Chondrocyte (in vitro differentiated cells): ENCODE measurements at regions not wholly inside any gene's neighbourhood (a gene's known extent, or its start where the extent isn't known, plus 50 kb on each side); places are given as distances from the start of the nearest gene placed in this dataset.
A peak's percentile ranks its signal among the peaks of the same experiment; 100 is the strongest.
"Not testable (repeated sequence)": the region's sequence is repeated elsewhere in the genome, so short reads cannot be mapped to it uniquely, and the experiment has no call there.

Experiments
- DNase-seq: peaks from one replicate; pipeline ENCODE4 v3.0.0; 2021; ENCODE audit warnings: mixed read lengths, low spot score
- H3K27ac Mint-ChIP-seq: one replicate; pipeline ENCODE4 v1.8.0; 2021; ENCODE audit warnings: mild to moderate bottlenecking, moderate library complexity, mixed read lengths; ENCODE audit not compliant: unreplicated experiment
- H3K27me3 Mint-ChIP-seq: 2 replicates; pipeline ENCODE4 v1.8.0; 2021; ENCODE audit warnings: low read depth, mixed read lengths
- H3K36me3 Mint-ChIP-seq: 2 replicates; pipeline ENCODE4 v1.8.0; 2021; ENCODE audit warnings: low read depth, mixed read lengths
- H3K4me1 Mint-ChIP-seq: 2 replicates; pipeline ENCODE4 v1.8.0; 2021; ENCODE audit warnings: low read depth, mild to moderate bottlenecking, mixed read lengths
- H3K4me3 Mint-ChIP-seq: one replicate; pipeline ENCODE4 v1.8.0; 2021; ENCODE audit warnings: mild to moderate bottlenecking, moderate library complexity, mixed read lengths; ENCODE audit not compliant: unreplicated experiment
- H3K9me3 Mint-ChIP-seq: 2 replicates; pipeline ENCODE4 v1.8.0; 2021; ENCODE audit warnings: low read depth, mixed read lengths
- CTCF ChIP-seq: fragments of 200-600 bp; sonication (generic); IDR thresholded peaks from 2 replicates; pipeline ENCODE4 v1.5.0; 2021; ENCODE audit warnings: antibody characterized with exemption, mild to moderate bottlenecking, moderate library complexity

GRCh38 chr6:27830212-27830599, 82.0 kb downstream of the OR2B2 start:
- no peak for TF ChIP-seq CTCF
- peaks cover 34% of the 10 kb centered on the region for H3K4me1 Mint-ChIP-seq
- H3K36me3 Mint-ChIP-seq = peaks cover 6% of the 10 kb centered on the region
- H3K4me3 Mint-ChIP-seq = peak overlapping the region; percentile 86
- no peaks in the 10 kb centered on the region for H3K27me3 Mint-ChIP-seq
- DNase-seq = no peak
- no peaks in the 10 kb centered on the region for H3K9me3 Mint-ChIP-seq
- H3K27ac Mint-ChIP-seq = peak overlapping the region; percentile 97

- no peak for DNase-seq
- no peak overlapping the region for H3K4me3 Mint-ChIP-seq
- no peak for TF ChIP-seq CTCF
These were observed 82.6 kb downstream of the OR2B2 start for GRCh38 chr6:27829453-27830211.

DNA sequence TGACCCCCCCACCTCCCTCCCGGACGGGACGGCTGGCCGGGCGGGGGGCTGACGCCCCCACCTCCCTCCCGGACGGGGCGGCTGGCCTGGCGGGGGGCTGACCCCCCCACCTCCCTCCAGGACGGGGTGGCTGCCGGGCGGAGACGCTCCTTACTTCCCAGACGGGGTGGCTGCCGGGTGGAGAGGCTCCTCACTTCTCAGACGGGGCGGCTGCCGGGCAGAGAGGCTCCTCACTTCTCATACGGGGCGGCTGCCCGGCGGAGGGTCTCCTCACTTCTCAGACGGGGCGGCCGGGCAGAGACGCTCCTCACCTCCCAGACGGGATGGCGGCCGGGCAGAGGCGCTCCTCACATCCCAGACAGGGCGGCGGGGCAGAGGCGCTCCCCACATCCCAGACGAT, 84.7 kb downstream of the OR2B2 start:
- H3K36me3 Mint-ChIP-seq, DNase-seq, H3K27ac Mint-ChIP-seq, H3K4me3 Mint-ChIP-seq, H3K9me3 Mint-ChIP-seq, H3K27me3 Mint-ChIP-seq: not testable (repeated sequence)
- H3K4me1 Mint-ChIP-seq = peaks cover 39% of the 10 kb centered on the region

More at GRCh38 chr6:27829453-27830211, 82.6 kb downstream of the OR2B2 start:
- H3K36me3 Mint-ChIP-seq = peaks cover 2% of the 10 kb centered on the region
- H3K4me1 Mint-ChIP-seq = peaks cover 33% of the 10 kb centered on the region
- no peaks in the 10 kb centered on the region for H3K27me3 Mint-ChIP-seq
- no peaks in the 10 kb centered on the region for H3K9me3 Mint-ChIP-seq
- peak overlapping the region; percentile 97 for H3K27ac Mint-ChIP-seq

GRCh38 chr6:27826612-27826985, 85.6 kb downstream of the OR2B2 start:
- not testable (repeated sequence) for H3K9me3 Mint-ChIP-seq

GRCh38 chr6:27825848-27826611, 86.2 kb downstream of the OR2B2 start:
- peak overlapping the region; percentile 59 for H3K27ac Mint-ChIP-seq
- H3K4me3 Mint-ChIP-seq = peak overlapping the region; percentile 57
- not testable (repeated sequence) for H3K9me3 Mint-ChIP-seq, H3K27me3 Mint-ChIP-seq, H3K36me3 Mint-ChIP-seq, DNase-seq
- peaks cover 36% of the 10 kb centered on the region for H3K4me1 Mint-ChIP-seq

More at GRCh38 chr6:27826612-27826985, 85.6 kb downstream of the OR2B2 start:
- Mint-ChIP-seq H3K4me1 (peaks cover 38% of the 10 kb centered on the region), H3K27ac (peak overlapping the region; percentile 59)
- DNase-seq, H3K4me3 Mint-ChIP-seq, H3K27me3 Mint-ChIP-seq, H3K36me3 Mint-ChIP-seq: not testable (repeated sequence)

DNA sequence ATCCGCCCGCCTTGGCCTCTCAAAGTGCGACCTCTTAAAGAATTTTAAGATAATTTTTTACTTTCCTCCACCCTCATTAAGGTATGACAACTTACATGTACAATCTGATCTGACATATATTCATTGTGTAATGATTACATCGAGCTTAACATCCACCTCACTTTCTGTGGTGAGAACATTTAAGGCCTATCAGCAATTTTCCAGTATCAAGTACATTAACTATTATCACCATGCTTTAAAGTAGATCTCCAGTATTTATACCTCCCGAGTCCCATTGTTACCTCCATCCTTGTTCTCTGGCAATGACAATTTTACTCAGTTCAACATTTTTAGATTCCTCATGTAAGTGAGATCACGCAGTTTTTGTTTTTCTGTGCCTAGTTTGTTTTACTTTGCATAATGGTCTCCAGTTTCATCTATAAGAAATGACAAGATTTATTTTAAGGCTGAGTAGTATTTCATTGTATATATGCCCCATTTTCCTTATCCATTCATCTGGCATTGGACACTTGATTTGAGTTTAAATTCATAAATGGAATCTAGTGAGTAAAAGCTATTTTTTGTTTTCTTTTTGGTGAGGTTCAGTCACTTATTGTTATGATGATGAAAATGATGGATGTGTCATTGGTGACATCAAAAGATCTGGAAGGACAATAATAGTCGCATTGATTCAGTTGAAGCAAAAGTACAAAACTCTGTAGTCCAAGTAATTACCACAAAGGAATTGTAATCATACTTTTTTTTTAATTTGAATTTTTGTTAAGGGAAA, 87.0 kb downstream of the OR2B2 start:
- Mint-ChIP-seq H3K27ac (peak overlapping the region; percentile 95), H3K4me1 (peaks cover 29% of the 10 kb centered on the region), H3K4me3 (peak overlapping the region; percentile 91), H3K27me3 (no peaks in the 10 kb centered on the region), H3K9me3 (no peaks in the 10 kb centered on the region), H3K36me3 (no peaks in the 10 kb centered on the region)
- no peak for DNase-seq
- no peak for TF ChIP-seq CTCF

DNA sequence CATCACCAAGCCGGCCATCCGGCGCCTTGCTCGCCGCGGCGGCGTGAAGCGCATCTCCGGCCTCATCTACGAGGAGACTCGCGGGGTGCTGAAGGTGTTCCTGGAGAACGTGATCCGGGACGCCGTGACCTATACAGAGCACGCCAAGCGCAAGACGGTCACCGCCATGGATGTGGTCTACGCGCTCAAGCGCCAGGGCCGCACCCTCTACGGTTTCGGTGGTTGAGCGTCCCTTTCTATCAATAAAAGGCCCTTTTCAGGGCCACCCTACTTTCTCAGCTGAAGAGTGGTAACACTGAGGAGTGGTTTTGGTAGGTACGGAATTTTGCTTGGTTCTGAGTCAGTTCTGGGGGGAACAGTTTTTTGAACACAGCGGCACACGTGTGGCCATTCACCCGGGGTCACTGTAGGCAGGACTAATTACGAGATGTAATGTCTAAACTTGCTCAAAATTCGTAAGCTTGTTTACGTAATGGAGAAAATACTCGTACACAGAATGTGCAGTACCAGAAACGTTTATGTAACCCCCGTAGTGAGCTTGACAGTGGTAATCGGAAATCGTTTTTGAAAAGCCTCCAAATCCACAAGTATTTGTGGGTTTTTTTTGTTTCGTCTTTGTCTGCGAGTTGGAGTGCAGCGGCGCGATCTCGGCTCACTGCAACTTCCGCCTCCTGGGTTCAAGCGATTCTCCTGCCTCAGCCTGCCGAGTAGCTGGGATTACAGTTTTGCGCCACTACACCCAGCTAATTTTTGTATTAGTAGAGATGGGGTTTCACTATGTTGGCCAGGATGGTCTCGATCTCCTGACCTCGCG, 87.8 kb downstream of the OR2B2 start:
- H3K27me3 Mint-ChIP-seq, H3K36me3 Mint-ChIP-seq, H3K9me3 Mint-ChIP-seq, DNase-seq: not testable (repeated sequence)
- H3K27ac Mint-ChIP-seq = peak overlapping the region; percentile 95
- peaks cover 21% of the 10 kb centered on the region for H3K4me1 Mint-ChIP-seq
- peak overlapping the region; percentile 91 for H3K4me3 Mint-ChIP-seq

DNA sequence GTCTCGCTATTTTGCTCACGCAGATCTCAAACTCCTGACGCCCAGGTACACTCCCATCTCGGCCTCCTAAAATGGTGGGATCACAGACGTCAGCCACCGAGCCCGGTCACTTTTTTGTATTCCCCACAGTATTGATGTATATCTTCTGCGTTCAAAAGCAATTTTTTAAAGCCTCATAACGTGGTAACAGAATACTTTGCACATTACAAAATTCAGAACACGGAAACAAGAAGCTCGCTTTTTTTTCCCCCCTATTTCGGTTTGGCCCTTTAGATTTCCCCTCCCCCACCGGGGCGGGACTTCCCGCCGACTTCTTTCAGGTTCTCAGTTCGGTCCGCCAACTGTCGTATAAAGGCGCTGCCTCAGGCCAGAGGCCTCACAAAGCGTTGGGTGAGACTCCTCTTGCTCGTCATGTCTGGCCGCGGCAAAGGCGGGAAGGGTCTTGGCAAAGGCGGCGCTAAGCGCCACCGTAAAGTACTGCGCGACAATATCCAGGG, 88.4 kb downstream of the OR2B2 start:
- Mint-ChIP-seq H3K4me3 (peak overlapping the region; percentile 91), H3K27ac (peak overlapping the region; percentile 98)
- not testable (repeated sequence) for DNase-seq

More for the DNA sequence above, 88.4 kb downstream of the OR2B2 start:
- not testable (repeated sequence) for H3K27me3 Mint-ChIP-seq, H3K36me3 Mint-ChIP-seq, H3K9me3 Mint-ChIP-seq
- H3K4me1 Mint-ChIP-seq = peaks cover 20% of the 10 kb centered on the region
